A673 (cell line): ENCODE measurements at regions not wholly inside any gene's neighbourhood (a gene's known extent, or its start where the extent isn't known, plus 50 kb on each side); places are given as distances from the start of the nearest gene placed in this dataset.

ENCODE experiments used
- BruUV-seq: library from RNA; stranded (reverse); fragments of 400-500 nt; replicated peaks from 2 replicates; lab custom pipeline; 2021; lab: Mats Ljungman, UMichigan
- CTCF ChIA-PET: fragments of 300-600 bp; sonication (Branson Sonifier 250); formaldehyde crosslinking; loops from one replicate; lab custom pipeline; 2022; ENCODE audit warnings: antibody characterized with exemption; lab: Charles Lee
- POLR2A ChIA-PET: fragments of 300-600 bp; sonication (Branson Sonifier 250); formaldehyde crosslinking; loops from one replicate; lab custom pipeline; 2022; ENCODE audit warnings: antibody characterized with exemption; ENCODE audit not compliant: low non-redundant PET; lab: Charles Lee
- DNase-seq: peaks from one replicate; pipeline ENCODE4 v3.0.0-alpha.2; 2015; ENCODE audit warnings: low spot score
- H3K27ac ChIP-seq: fragments of 200-600 bp; sonication (generic); 2 replicates; pipeline ENCODE4 v1.5.1; 2016; ENCODE audit warnings: mixed run types, low read depth, mild to moderate bottlenecking, mixed read lengths, antibody characterized with exemption, low read length; ENCODE audit not compliant: poor library complexity, severe bottlenecking
- H3K27me3 ChIP-seq: fragments of 200-600 bp; sonication (generic); replicated peaks from 2 replicates; pipeline ENCODE4 v1.6.1; 2017; ENCODE audit warnings: mixed run types, low read depth, mild to moderate bottlenecking, mixed read lengths, antibody characterized with exemption, low read length; ENCODE audit not compliant: insufficient read depth, poor library complexity
- H3K36me3 ChIP-seq: fragments of 200-600 bp; sonication (generic); 2 replicates; pipeline ENCODE4 v1.6.1; 2016; ENCODE audit warnings: mixed run types, mild to moderate bottlenecking, mixed read lengths, antibody characterized with exemption, low read length; ENCODE audit not compliant: insufficient read depth, poor library complexity, severe bottlenecking
- H3K4me1 ChIP-seq: fragments of 200-600 bp; sonication (generic); 2 replicates; pipeline ENCODE4 v1.6.1; 2017; ENCODE audit warnings: mixed run types, mild to moderate bottlenecking, mixed read lengths, antibody characterized with exemption, low read length; ENCODE audit not compliant: insufficient read depth, poor library complexity, severe bottlenecking
- H3K4me3 ChIP-seq: fragments of 200-600 bp; sonication (generic); 2 replicates; pipeline ENCODE4 v1.5.1; 2016; ENCODE audit warnings: low read depth, mixed run types, mild to moderate bottlenecking, mixed read lengths, low read length; ENCODE audit not compliant: poor library complexity, severe bottlenecking
- H3K9me3 ChIP-seq: fragments of 200-600 bp; sonication (generic); 2 replicates; pipeline ENCODE4 v1.6.1; 2016; ENCODE audit warnings: mixed run types, low read depth, mild to moderate bottlenecking, mixed read lengths, antibody characterized with exemption, low read length; ENCODE audit not compliant: poor library complexity, severe bottlenecking
- CTCF ChIP-seq: fragments of 300-800, 200-600 bp; sonication (generic); conservative IDR thresholded peaks from 2 replicates; pipeline ENCODE4 v1.5.1; 2017; ENCODE audit warnings: low read depth, mild to moderate bottlenecking, antibody characterized with exemption, low read length, moderate library complexity, mixed read lengths
- EZH2 ChIP-seq: fragments of 200-600 bp; sonication (generic); IDR thresholded peaks from 2 replicates; pipeline ENCODE4 v1.6.1; 2017; ENCODE audit warnings: borderline replicate concordance, low read depth, mild to moderate bottlenecking, mixed read lengths, antibody characterized with exemption, low read length; ENCODE audit not compliant: poor library complexity, severe bottlenecking
- intact Hi-C: fragments of 100-400 bp; cut with micrococcal nuclease; formaldehyde crosslinking; loops from one replicate; pipeline ENCODE4 v1.10.0; 2022; ENCODE audit not compliant: unreplicated experiment

DNA sequence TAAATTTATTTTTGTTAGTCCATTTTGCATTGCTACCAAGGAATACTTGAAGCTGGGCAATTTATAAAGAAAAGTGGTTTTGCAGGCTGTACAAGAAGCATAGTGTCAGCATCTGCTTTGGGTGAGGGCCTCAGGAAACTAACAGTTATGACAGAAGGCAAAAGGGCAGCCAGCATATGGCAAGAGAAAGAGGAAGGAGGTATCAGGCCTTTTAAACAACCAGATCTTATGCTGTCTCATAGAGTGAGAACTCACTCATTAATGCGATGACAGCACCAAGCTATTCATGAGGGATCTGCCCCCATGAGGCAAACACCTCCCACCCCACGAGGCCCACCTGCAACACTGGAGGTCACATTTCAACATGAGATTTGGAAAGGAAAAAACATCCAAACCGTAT, 898.4 kb downstream of the KCNT2 start:
- no peak for DNase-seq
- TF ChIP-seq EZH2 (no peak), CTCF (no peak)
- BruUV-seq = no TSS peak
- H3K27me3 ChIP-seq = no peaks in the 10 kb centered on the region
- CTCF ChIA-PET = no interaction called here
- no peaks in the 10 kb centered on the region for H3K9me3 ChIP-seq
- H3K36me3 ChIP-seq = no peaks in the 10 kb centered on the region
- no peak overlapping the region for H3K27ac ChIP-seq
- H3K4me1 ChIP-seq = peaks cover 8% of the 10 kb centered on the region
- no peak overlapping the region for H3K4me3 ChIP-seq
- POLR2A ChIA-PET = no interaction called here
- intact Hi-C loops = no loop called here

- ChIA-PET CTCF (no interaction called here), POLR2A (no interaction called here)
- H3K9me3 ChIP-seq = no peaks in the 10 kb centered on the region
- H3K27ac ChIP-seq = no peak overlapping the region
- H3K4me3 ChIP-seq = no peak overlapping the region
- no peaks in the 10 kb centered on the region for H3K4me1 ChIP-seq
- no peaks in the 10 kb centered on the region for H3K27me3 ChIP-seq
- no TSS peak for BruUV-seq
- DNase-seq = no peak
- no peaks in the 10 kb centered on the region for H3K36me3 ChIP-seq
- TF ChIP-seq EZH2 = no peak
- intact Hi-C loops = no loop called here
These were observed 904.2 kb downstream of the KCNT2 start for GRCh38 chr1:195704028-195704427.

DNA sequence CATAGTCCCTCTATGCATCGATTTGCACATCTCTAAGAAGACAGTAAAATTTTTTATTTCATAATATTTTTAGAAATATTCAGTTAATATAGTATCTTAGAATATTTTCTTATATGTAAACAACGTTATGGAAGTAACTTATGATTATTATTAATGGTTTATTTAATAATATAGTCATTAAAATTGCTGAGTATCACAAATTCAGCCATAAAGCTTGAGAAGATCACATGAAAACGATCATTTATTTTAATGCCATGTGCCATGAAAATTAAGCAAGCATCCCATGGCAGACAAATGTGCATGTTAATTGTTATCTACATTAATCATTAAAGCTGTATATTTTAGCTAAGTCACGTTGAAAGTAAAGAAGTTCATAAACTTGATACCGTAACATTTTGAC, 907.1 kb downstream of the KCNT2 start:
- no peaks in the 10 kb centered on the region for H3K9me3 ChIP-seq
- no peak for DNase-seq
- BruUV-seq = no TSS peak
- ChIA-PET POLR2A (no interaction called here), CTCF (no interaction called here)
- H3K4me1 ChIP-seq = no peaks in the 10 kb centered on the region
- H3K36me3 ChIP-seq = no peaks in the 10 kb centered on the region
- H3K4me3 ChIP-seq = no peak overlapping the region
- TF ChIP-seq CTCF (no peak), EZH2 (no peak)
- intact Hi-C loops = no loop called here
- H3K27me3 ChIP-seq = no peaks in the 10 kb centered on the region
- no peak overlapping the region for H3K27ac ChIP-seq

DNA sequence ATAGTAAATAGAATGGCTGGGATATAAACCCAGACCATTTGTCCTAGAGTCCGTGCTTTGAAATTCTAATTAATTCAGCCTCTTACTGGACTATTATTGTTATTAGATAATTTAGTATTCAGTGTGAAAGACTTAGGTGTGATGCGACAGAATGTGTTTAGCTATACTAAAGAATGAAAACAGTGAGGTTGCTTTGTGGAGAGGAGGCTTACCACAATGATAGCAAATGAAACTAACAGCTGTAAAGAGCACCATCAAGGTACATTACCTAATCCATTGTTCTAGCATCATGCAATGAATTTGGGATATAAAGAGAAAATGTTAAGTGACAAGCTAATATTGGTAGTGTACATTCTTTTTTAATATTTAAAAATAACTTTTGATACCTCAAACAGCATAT, 911.1 kb downstream of the KCNT2 start:
- intact Hi-C loops = no loop called here
- Histone ChIP-seq H3K27ac (no peak overlapping the region), H3K36me3 (no peaks in the 10 kb centered on the region), H3K27me3 (no peaks in the 10 kb centered on the region), H3K4me1 (no peaks in the 10 kb centered on the region), H3K4me3 (no peak overlapping the region), H3K9me3 (no peaks in the 10 kb centered on the region)
- TF ChIP-seq EZH2 (no peak), CTCF (no peak)
- POLR2A ChIA-PET = no interaction called here
- no TSS peak for BruUV-seq
- DNase-seq = no peak
- CTCF ChIA-PET = no interaction called here
